GM19397 (cell line): ENCODE measurements at regions not wholly inside any gene's neighbourhood (a gene's known extent, or its start where the extent isn't known, plus 50 kb on each side); places are given as distances from the start of the nearest gene placed in this dataset.

ENCODE experiments used
- ATAC-seq: cut with Tn5 transposase; IDR thresholded peaks from one replicate; pipeline ENCODE4 v1.9.1; 2021; ENCODE audit warnings: mild to moderate bottlenecking, moderate library complexity; ENCODE audit not compliant: unreplicated experiment

GRCh38 chr1:61627365-61627764 lies 97.6 kb downstream of the TM2D1 start:
- ATAC-seq: no peak

GRCh38 chr1:61626816-61627215 lies 98.1 kb downstream of the TM2D1 start:
- ATAC-seq: no peak

DNA sequence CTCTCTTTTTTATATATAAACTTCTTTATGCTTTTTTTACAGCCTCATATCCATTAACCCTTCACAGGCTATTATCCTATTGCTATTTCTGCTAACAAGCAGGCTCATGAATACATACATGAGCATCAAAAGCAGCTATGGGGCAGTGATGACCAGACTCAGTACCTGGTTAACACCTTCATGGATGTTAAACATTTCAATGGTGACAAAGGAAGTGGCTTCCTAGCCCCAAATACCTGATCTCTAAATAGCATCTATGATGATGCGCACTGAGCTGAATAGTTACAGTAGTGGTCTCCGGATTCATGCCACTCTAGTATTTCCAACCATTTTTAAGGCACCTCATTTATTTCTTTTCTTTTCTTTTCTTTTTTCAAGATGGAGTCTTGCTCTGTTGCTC lies 101.1 kb downstream of the TM2D1 start:
- ATAC-seq: no peak

DNA sequence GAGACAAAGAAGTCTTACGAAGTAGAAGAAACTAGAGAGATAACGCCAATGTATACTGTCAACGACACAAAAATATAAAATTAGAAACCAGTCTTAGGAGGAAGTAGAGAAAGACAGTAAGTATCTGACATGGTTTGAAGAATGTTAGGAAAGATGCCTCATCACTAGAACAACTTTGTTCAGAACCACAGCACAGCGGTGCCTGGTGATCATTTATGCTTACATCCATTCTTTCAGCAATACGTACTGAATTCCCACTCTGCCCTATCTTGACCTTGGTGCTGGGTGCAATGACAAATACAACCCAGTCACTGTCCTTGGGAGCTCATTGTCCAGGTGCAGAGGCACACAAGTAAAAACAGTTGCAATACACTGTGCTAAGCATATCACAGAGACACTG lies 104.4 kb downstream of the TM2D1 start:
- ATAC-seq: no peak

- ATAC-seq: no peak
Measured at GRCh38 chr1:61618755-61619154, 106.2 kb downstream of the TM2D1 start.

DNA sequence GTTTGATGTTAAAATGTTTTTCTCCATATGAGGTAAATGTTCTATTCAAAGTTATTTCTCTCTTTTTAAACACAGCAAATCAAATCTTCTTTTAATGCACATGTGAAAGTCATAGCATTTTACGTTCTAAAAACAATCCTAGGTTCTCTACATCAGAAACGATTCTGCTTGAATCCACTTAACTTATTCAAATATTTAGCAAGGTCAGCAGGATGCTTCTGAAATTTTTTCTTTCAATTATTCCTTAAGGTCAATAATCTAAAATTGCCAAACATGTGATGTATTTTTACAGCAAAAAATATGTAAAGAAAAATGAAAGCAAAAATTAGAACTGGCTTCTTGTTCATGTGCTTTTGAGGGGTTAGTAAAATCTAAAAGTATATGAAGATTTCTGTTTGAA lies 106.7 kb downstream of the TM2D1 start:
- no peak for ATAC-seq

DNA sequence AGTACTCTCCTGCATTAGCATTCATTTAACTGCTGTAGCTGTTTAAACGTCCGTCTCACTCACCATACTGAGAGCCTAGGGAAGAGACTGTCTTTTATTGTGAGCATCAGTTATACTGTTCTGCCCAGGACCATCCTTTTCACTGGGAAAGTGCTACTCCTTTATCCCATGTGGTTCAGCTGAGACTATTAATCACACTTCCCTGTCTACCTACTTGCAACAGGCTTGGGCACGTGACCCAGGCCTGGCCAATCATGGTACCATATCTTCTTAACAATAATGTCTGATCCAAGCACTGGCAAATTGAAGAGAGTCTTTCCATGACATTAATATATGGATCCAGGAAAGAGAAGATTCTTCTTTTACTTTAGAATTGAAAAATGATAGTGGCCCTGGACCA lies 108.1 kb downstream of the TM2D1 start:
- ATAC-seq: no peak

GRCh38 chr1:61612602-61613001 lies 112.3 kb downstream of the TM2D1 start:
- no peak for ATAC-seq

DNA sequence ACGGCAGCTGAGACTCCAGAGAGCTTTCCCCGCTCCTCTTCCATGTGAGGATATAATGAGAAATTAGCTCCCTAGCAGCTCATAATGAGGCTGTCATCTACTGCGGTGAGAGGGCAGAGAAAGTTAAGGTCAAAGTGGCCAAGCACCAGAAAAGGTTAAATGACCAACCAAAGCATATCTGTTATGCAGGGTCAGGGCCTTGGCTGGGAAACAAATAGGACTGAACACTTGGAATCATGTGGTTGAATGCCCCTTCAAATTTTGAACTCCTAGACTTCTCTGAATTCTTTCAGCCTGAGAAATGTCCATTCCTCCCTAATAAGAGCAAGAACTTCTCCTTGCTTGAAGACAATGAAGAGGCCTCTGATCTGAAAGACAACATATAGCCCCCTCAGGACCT lies 115.9 kb downstream of the TM2D1 start:
- no peak for ATAC-seq

DNA sequence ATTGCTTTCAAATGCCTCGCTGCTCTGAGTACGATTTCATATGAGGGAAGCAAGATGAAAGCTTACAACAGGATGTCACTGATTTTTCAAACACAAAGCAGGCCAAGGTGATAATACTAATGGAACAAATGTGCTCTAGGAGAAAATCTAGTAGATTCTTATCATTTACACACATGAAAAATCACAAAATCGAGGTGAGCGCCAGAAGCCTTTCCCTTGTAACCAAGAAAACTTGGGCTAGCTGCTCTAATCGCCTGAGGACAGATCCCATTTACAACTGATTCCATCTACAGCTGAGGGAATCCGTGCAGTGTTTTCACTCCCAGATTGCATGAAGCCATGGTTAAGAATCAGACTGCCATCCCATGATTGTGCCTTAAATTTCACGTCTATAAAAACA lies 117.5 kb downstream of the TM2D1 start:
- no peak for ATAC-seq

GRCh38 chr1:61606448-61607312 lies 118.3 kb downstream of the TM2D1 start:
- ATAC-seq: no peak

DNA sequence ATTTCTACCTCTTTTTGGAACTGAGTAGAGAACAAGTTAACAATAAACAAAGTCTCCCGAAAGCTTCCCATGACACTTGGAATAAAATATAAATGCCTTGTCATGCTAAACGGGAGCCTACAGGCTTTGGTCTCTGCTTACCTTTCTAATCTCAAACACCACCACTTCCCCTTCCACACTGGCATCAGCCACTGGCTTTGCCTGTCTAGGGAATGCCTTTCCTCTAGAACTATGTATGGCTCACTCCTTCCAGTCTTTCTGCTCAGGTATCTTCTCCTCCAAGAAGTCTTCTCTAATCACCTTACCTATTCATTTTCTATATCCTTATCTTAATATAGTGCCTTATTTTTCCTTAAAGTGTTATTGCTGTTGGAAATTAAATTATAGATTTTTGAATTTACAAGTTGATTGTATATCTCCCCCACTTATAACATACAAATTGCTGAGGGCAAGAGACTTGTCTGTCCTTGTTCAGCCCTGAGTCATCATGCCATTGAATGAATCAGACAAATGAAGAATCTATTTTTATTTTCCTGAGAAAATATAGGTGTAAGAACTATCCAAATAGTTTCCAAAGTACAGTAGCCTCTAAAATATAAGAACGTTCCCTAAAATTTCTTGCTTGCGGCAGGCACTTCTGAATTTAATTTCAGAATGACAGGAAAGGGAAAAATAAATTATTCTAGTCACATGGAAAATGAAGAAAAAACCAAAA lies 119.2 kb downstream of the TM2D1 start:
- ATAC-seq: no peak

DNA sequence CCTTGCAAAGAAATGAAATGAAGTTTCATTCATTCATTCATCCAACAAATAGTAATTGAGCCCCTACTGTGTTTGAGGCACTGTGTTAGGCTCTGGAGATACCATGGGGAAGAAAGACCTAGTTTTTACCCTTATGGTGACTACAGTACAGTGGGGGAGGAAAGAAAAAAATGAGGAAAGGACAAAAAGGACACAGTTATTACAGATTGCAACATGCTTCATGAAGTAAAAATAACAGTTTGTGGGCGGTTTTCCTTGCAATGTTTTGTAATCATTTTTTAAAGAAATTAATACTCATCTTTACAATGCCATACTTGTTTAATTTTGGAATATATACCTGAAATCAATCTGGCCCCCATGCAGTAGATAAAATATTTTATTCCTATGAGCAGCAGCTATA lies 120.3 kb downstream of the TM2D1 start:
- ATAC-seq: no peak

DNA sequence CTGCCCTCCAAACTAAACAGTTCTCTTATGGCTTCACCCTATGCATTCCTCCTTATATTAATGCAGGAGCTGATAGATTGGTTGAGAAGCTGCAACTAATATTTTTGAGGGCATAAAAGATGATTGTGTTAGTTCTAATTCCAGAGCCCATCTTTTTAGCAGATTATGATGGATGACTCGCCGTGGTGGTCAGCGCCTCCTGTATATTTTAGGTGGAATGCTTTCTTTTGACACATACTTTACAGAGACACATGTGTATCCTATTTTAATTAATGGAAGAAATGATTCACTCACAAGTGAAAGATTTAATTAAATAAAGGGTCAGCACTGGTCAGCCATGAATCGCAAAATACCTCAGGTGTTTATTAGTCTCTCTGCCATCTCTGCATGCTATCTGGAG lies 120.7 kb downstream of the TM2D1 start:
- ATAC-seq: no peak

- ATAC-seq: no peak
Measured at GRCh38 chr1:61602663-61603062, 122.3 kb downstream of the TM2D1 start.

DNA sequence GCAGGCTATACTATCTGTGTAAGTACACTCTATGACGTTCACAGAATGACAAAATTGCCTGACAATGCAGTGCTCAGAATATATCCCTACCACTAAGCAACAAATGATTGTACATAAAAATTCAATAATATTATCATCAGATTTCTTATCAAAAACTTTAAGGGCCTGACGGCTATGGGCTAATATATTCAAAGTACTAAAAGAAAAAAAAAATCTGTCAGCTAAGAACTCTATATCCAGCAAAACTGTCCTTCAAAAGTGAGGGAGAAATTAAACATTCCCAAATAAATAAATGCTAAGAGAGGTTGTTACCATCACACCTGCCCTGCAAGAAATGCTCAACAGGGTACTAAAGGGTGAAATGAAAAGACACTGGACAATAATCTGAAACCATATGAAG lies 127.3 kb downstream of the TM2D1 start:
- no peak for ATAC-seq

- no peak for ATAC-seq
Measured at GRCh38 chr1:61593331-61593730, 131.6 kb downstream of the TM2D1 start.

DNA sequence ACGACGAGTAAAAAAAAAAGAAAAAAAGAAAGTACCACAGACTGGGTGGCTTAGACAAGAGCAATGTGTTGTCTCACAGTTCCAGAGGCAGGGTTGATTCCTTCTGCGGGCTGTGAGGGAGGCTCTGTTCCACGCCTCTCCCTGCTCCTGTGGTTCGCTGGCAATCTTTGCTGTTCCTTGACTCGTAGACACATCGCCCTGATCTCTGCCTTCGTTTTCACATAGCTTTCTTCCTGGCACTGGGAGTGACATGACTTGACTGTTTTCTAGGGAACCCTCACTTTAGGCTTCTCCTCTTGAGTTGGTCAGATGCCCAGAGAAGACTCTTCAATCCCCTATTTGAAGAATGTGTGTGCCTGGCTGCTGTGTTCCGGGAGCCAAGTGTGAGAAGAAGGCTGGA lies 133.6 kb downstream of the TM2D1 start:
- no peak for ATAC-seq

- ATAC-seq: peak; percentile 81
Measured at GRCh38 chr1:61588736-61589672, 135.9 kb downstream of the TM2D1 start.

- ATAC-seq: no peak
Measured at GRCh38 chr1:61585714-61586113, 139.2 kb downstream of the TM2D1 start.

DNA sequence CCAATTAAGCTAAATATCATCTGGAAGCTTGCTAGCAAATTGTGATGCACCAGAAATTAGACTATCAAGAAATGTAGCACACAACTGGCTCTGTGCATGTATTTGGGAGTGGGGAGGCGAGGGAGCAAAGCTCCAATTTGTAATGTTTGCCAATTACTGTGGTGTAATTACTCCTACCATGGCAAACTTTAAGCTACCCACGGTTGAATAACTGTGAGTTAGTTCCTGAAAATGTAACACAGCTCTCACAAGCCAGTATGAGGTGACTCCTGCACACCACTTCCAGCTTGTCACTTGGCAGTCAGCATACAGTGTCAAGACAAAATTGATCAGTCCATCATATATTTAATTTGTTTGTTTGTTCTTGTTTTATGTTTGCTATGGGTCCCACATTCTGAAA lies 141.2 kb downstream of the TM2D1 start:
- ATAC-seq: no peak
